PC-9 (cell line): ENCODE measurements at regions not wholly inside any gene's neighbourhood (a gene's known extent, or its start where the extent isn't known, plus 50 kb on each side); places are given as distances from the start of the nearest gene placed in this dataset.

Source experiments
- BruUV-seq: library from RNA; stranded (reverse); fragments of 400-500 nt; replicated peaks from 2 replicates; lab custom pipeline; 2021; lab: Mats Ljungman, UMichigan
- CTCF ChIA-PET: fragments of 300-600 bp; sonication (Branson Sonifier 250); formaldehyde crosslinking; loops from one replicate; lab custom pipeline; 2022; ENCODE audit warnings: antibody characterized with exemption; lab: Charles Lee
- POLR2A ChIA-PET: fragments of 300-600 bp; sonication (Branson Sonifier 250); formaldehyde crosslinking; loops from one replicate; lab custom pipeline; 2022; ENCODE audit warnings: antibody characterized with exemption; ENCODE audit not compliant: unreplicated experiment; lab: Charles Lee
- DNase-seq, 2 experiments: peaks; one replicate each; pipeline versions ENCODE4 v3.0.0 to v3.0.0-alpha.2; 2015 to 2022; ENCODE audit warnings: mixed read lengths in 1 of 2
- H2AFZ ChIP-seq: fragments of 200-600 bp; sonication (generic); 2 replicates; pipeline ENCODE4 v1.8.1; 2017; ENCODE audit warnings: antibody characterized with exemption
- H3F3A ChIP-seq: fragments of 200-600 bp; sonication (generic); 2 replicates; pipeline ENCODE4 v1.8.1; 2017; ENCODE audit warnings: antibody characterized with exemption, mild to moderate bottlenecking, low read depth; ENCODE audit not compliant: insufficient read depth
- H3K27ac ChIP-seq: fragments of 200-600 bp; sonication (generic); 2 replicates; pipeline ENCODE4 v1.6.1; 2016; ENCODE audit warnings: mixed run types
- H3K27me3 ChIP-seq: fragments of 200-600 bp; sonication (generic); 2 replicates; pipeline ENCODE4 v1.6.1; 2016; ENCODE audit warnings: low read depth, mixed run types; ENCODE audit not compliant: insufficient read depth
- H3K36me3 ChIP-seq: fragments of 200-600 bp; sonication (generic); 2 replicates; pipeline ENCODE4 v1.6.1; 2016; ENCODE audit warnings: low read depth, mixed run types
- H3K4me1 ChIP-seq: fragments of 200-600 bp; sonication (generic); replicated peaks from 2 replicates; pipeline ENCODE4 v1.6.1; 2016; ENCODE audit warnings: mixed run types; ENCODE audit not compliant: insufficient read depth
- H3K4me2 ChIP-seq: fragments of 200-600 bp; sonication (generic); 2 replicates; pipeline ENCODE4 v1.6.1; 2017; ENCODE audit warnings: mixed run types
- H3K4me3 ChIP-seq: fragments of 200-600 bp; sonication (generic); 2 replicates; pipeline ENCODE4 v1.6.1; 2016; ENCODE audit warnings: mixed run types
- H3K79me2 ChIP-seq: fragments of 200-600 bp; sonication (generic); 2 replicates; pipeline ENCODE4 v1.6.1; 2017; ENCODE audit warnings: low read depth, mixed run types
- H3K9me2 ChIP-seq: fragments of 200-600 bp; sonication (generic); 2 replicates; pipeline ENCODE4 v1.8.1; 2017; ENCODE audit warnings: mild to moderate bottlenecking; ENCODE audit not compliant: insufficient read depth
- H3K9me3 ChIP-seq: fragments of 200-600 bp; sonication (generic); 2 replicates; pipeline ENCODE4 v1.8.1; 2016; ENCODE audit warnings: low read depth; ENCODE audit not compliant: insufficient read depth
- H4K20me1 ChIP-seq: fragments of 200-600 bp; sonication (generic); 2 replicates; pipeline ENCODE4 v1.8.1; 2017; ENCODE audit not compliant: insufficient read depth
- CTCF ChIP-seq: fragments of 200-600 bp; sonication (generic); conservative IDR thresholded peaks from 2 replicates; pipeline ENCODE4 v1.6.1; 2017; ENCODE audit warnings: mixed run types, antibody characterized with exemption, mild to moderate bottlenecking, moderate library complexity
- EZH2 ChIP-seq: fragments of 200-600 bp; sonication (generic); IDR thresholded peaks from 2 replicates; pipeline ENCODE4 v1.8.0; 2017; ENCODE audit warnings: antibody characterized with exemption, low read depth
- intact Hi-C: fragments of 100-400 bp; cut with micrococcal nuclease; formaldehyde crosslinking; loops from one replicate; pipeline ENCODE4 v1.10.0; 2022; ENCODE audit not compliant: unreplicated experiment

GRCh38 chr5:167623354-167623753, 668.1 kb upstream of the WWC1 start:
- CTCF ChIA-PET: no interaction called here
- Histone ChIP-seq H3K79me2 (no peaks in the 10 kb centered on the region), H3K27ac (no peak overlapping the region), H3K4me1 (no peaks in the 10 kb centered on the region), H3K9me2 (no peaks in the 10 kb centered on the region), H3K36me3 (no peaks in the 10 kb centered on the region), H3F3A (no peaks in the 10 kb centered on the region), H4K20me1 (no peaks in the 10 kb centered on the region), H3K4me2 (no peak overlapping the region), H3K27me3 (no peaks in the 10 kb centered on the region), H3K4me3 (no peak overlapping the region), H3K9me3 (no peaks in the 10 kb centered on the region), H2AFZ (no peak overlapping the region)
- POLR2A ChIA-PET: no interaction called here
- no peak for DNase-seq
- BruUV-seq: no TSS peak
- TF ChIP-seq CTCF (no peak), EZH2 (no peak)
- intact Hi-C loops: no loop called here

GRCh38 chr5:167624053-167624452, 667.4 kb upstream of the WWC1 start:
- BruUV-seq: no TSS peak
- POLR2A ChIA-PET: no interaction called here

GRCh38 chr5:167626341-167627123, 664.9 kb upstream of the WWC1 start:
- Histone ChIP-seq H3K27me3 (no peaks in the 10 kb centered on the region), H3K4me2 (no peak overlapping the region), H3K9me2 (no peaks in the 10 kb centered on the region), H3F3A (no peaks in the 10 kb centered on the region), H3K36me3 (no peaks in the 10 kb centered on the region), H2AFZ (no peak overlapping the region), H3K79me2 (no peaks in the 10 kb centered on the region), H3K4me1 (no peaks in the 10 kb centered on the region), H3K4me3 (no peak overlapping the region), H3K9me3 (no peaks in the 10 kb centered on the region), H4K20me1 (no peaks in the 10 kb centered on the region), H3K27ac (no peak overlapping the region)
- CTCF ChIA-PET: no interaction called here
- intact Hi-C loops: no loop called here
- POLR2A ChIA-PET: interaction anchor here (0.7 kb wide), 1 partner anchor 608 kb away, joined by 5 read pairs; no protein-coding TSS in a partner anchor
- BruUV-seq: no TSS peak
- no peak for TF ChIP-seq CTCF
- TF ChIP-seq EZH2: no peak
- DNase-seq: no peak

More at GRCh38 chr5:167624053-167624452, 667.4 kb upstream of the WWC1 start:
- H3K4me2 ChIP-seq: no peak overlapping the region
- TF ChIP-seq CTCF (no peak), EZH2 (no peak)
- no peaks in the 10 kb centered on the region for H3K79me2 ChIP-seq
- no peaks in the 10 kb centered on the region for H3K36me3 ChIP-seq
- H3F3A ChIP-seq: no peaks in the 10 kb centered on the region
- CTCF ChIA-PET: no interaction called here
- no peak overlapping the region for H3K4me3 ChIP-seq
- H4K20me1 ChIP-seq: no peaks in the 10 kb centered on the region
- no peaks in the 10 kb centered on the region for H3K9me3 ChIP-seq
- H3K4me1 ChIP-seq: no peaks in the 10 kb centered on the region
- intact Hi-C loops: no loop called here
- no peaks in the 10 kb centered on the region for H3K27me3 ChIP-seq
- no peak overlapping the region for H2AFZ ChIP-seq
- no peaks in the 10 kb centered on the region for H3K9me2 ChIP-seq
- DNase-seq: no peak
- no peak overlapping the region for H3K27ac ChIP-seq
